ENCODE measurements at regions not wholly inside any gene's neighbourhood (a gene's known extent, or its start where the extent isn't known, plus 50 kb on each side); places are given as distances from the start of the nearest gene placed in this dataset.

GRCh38 chr7:136527554-136527953 is 340.9 kb upstream of the CHRM2 start:
- no peak for TF ChIP-seq CTCF (IDR thresholded peaks at IDR 0.05)
- no peak for TF ChIP-seq MYC (IDR thresholded peaks at IDR 0.05; ENCODE audit: borderline replicate concordance, low read length)
- TF ChIP-seq RFX5 (IDR thresholded peaks at IDR 0.05) = no peak
- no peak for TF ChIP-seq JUNB (IDR thresholded peaks at IDR 0.05)
- TF ChIP-seq RCOR1 (IDR thresholded peaks at IDR 0.05; ENCODE audit: low read depth, low read length) = no peak
- TF ChIP-seq POLR2A (IDR thresholded peaks at IDR 0.05; ENCODE audit: low read length) = no peak
- no peak for TF ChIP-seq CEBPB (IDR thresholded peaks at IDR 0.05)
- no peak for TF ChIP-seq RAD21 (conservative IDR thresholded peaks at IDR 0.05 in 1 of 2, IDR thresholded peaks at IDR 0.05 in 1 of 2)
- TF ChIP-seq MAZ (IDR thresholded peaks at IDR 0.05; ENCODE audit: borderline replicate concordance, low read depth, low read length) = no peak
- no peak for TF ChIP-seq PBX3 (IDR thresholded peaks at IDR 0.05)
- TF ChIP-seq HMGXB4 (CRISPR knock-in tag; IDR thresholded peaks at IDR 0.05; ENCODE audit: borderline replicate concordance) = no peak
- TF ChIP-seq KDM1A (IDR thresholded peaks at IDR 0.05; ENCODE audit: low read depth) = no peak
- no peak for TF ChIP-seq MAFK (IDR thresholded peaks at IDR 0.05; ENCODE audit: partially characterized antibody)
- no peak for TF ChIP-seq MAX (IDR thresholded peaks at IDR 0.05)
